NCI-H524 (cell line): ENCODE measurements at regions not wholly inside any gene's neighbourhood (a gene's known extent, or its start where the extent isn't known, plus 50 kb on each side); places are given as distances from the start of the nearest gene placed in this dataset.
"Not testable (repeated sequence)": the region's sequence is repeated elsewhere in the genome, so short reads cannot be mapped to it uniquely, and the experiment has no call there.

ENCODE experiments used
- DNase-seq, 2 experiments: peaks; one replicate each; lab custom pipeline; 2025; lab: John Stamatoyannopoulos, UW

DNA sequence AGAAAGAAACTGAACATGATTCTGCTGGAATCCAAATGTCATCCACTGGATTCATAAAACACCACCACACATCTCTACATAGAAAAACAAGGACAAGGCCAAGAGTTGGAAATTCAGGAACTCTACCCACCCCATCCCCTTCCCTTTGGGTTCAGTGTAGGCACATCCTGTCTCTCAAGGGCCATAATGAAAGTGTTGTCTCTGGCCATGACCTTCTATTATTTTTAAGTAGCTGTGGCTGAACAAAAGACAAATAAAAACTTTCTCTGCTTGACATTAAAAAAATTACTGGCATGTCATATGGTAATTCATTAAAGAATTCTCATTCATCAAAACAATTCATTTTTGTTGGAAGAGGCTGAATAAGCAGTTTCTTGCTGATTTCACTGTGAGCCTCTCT lies 54.9 kb upstream of the ZBTB18 start:
- no peak for DNase-seq

- DNase-seq, result no peak
These were observed 59.4 kb upstream of the ZBTB18 start for GRCh38 chr1:243991650-243992049.

GRCh38 chr1:243984788-243985187 lies 66.3 kb upstream of the ZBTB18 start:
- DNase-seq, result no peak

GRCh38 chr1:243982447-243983018 lies 68.5 kb upstream of the ZBTB18 start:
- DNase-seq, result no peak

- no peak for DNase-seq
These were observed 70.6 kb upstream of the ZBTB18 start for GRCh38 chr1:243980471-243980870.

DNA sequence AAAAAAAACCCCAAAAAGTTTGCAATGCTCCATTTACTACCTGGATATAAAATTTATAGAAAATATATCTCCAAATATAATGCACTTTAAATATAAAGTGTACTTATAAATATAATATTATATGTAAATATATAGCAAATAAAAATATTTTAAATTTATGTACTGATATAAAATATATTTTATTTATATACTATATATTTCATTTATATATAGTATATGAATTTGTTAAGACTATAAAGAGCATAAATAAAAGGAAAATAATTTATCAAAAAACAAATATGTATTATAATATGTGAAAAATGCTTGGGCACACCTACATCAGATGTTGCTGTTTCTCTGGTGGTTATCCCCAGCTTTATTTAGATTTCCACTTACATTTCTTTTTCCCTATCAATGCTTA lies 71.0 kb upstream of the ZBTB18 start:
- DNase-seq, result no peak

DNA sequence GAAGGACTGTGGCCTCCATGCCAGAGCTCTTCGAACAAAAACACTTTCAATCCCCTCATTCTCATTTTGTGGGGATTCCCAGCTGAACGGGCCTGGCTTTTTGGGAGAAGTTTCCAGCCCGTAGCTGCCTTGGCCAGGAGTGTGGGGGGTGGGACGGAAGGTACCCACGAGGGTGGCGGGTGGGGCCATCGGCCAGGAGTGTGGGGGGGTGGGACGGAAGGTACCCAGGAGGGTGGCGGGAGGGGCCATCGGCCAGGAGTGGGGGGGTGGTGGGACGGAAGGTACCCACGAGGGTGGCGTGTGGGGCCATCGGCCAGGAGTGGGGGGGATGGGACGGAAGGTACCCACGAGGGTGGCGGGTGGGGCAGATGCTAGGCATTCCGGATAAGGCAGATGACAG lies 71.7 kb upstream of the ZBTB18 start:
- no peak for DNase-seq

GRCh38 chr1:243977094-243977493 lies 74.0 kb upstream of the ZBTB18 start:
- no peak for DNase-seq

DNA sequence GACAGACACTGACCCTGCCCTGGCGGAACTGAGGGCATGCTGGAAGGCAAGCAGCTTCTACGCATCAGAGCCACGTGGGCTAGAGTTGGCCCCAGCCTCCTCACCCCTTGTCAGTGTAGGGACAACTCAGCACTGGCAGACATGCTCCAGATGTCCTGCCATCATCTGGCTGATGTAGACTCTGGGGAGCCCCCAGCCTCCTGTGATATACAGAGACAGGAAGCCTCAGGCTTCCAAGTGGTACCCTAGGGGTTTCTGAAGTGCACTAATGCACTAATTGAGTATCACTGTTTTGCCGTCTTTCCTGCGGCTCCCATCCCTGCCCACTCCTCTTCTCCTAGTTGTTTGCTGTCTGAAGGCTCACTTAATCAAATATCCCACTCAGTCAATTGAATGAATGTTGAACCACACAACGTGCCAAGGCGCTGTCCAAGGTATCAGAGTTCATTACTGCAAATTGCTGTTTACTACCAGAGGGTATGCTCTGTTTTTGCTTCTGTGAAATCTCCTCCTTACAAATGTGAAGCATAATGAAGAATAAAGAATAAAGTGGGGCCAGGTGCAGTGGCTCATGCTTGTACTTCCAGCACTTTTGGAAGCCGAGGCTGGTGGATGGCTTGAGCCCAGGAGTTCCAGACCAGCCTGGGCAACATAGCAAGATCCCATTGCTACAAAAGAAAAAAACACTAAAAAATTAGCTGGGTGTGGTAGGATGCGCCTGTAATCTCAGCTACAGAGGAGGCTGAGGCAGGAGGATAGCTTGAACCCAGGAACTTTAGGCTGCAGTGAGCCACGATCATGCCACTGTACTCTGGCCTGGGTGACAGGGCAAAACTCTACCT lies 76.4 kb upstream of the ZBTB18 start:
- DNase-seq, result peak; percentile 4 to 52

DNA sequence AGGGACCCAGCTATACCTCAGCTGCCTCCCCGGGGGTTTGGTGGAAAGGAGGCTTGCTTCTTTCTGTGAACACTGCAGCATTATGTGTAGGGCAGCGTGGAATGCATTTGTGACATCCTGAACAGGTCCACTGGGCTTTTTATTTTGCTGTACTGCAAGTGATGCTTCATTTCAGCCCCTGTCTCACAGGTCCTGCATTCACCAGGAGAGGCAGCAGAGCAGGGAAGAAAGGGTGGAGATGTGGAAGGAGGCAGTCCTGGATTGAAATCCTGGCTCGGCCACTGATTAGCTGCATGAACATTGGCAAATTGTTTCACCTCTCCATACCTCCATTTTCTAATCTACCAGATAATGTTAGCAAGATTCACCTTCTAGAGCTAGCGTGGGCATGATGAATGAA lies 77.9 kb upstream of the ZBTB18 start:
- DNase-seq, result no peak

- DNase-seq, result no peak
These were observed 81.0 kb upstream of the ZBTB18 start for GRCh38 chr1:243970077-243970476.

DNA sequence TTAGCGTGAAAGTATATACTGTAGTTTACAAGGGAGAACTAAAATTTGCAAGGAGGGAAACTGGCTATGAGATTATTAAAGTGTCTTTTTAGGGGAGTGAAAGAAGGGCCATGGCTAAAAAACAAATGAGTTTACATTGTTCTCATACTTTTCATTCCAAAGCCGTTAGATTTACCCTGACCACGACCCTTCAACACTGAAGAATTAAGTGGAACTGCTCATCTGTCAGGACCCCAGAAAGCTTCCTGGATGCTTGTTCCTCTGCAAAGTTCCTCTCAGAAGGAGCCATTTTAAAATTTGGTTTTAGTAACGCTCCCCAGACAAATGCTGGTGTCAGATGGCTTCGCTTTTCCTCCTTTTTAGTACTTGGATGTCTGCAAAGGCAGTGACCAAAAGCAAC lies 82.7 kb upstream of the ZBTB18 start:
- DNase-seq, result no peak

DNA sequence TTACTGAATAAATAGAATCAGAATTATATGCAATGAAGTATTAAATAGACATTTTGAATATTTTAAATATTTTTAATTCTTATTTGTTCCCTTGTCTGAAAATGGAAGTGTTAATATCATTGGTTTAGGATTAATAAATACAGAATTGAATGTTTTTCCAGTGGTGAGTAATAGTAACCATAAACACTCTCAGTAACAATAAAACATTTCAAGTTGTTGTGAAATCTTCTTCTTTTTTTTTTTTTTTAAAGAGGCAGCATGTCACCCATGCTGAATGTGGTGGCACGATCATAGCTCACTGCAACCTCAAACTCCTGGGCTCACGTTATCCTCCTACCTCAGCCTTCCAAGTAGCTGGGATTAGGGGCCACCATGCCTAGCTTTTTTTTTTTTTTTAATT lies 86.2 kb upstream of the ZBTB18 start:
- DNase-seq, result no peak

GRCh38 chr1:243963571-243963970 lies 87.5 kb upstream of the ZBTB18 start:
- DNase-seq, result no peak

- DNase-seq, result no peak
These were observed 88.5 kb upstream of the ZBTB18 start for GRCh38 chr1:243962541-243962940.

GRCh38 chr1:243959998-243960397 lies 91.1 kb upstream of the ZBTB18 start:
- DNase-seq, result peak; percentile 41 to 89

GRCh38 chr1:243957141-243957540 lies 93.9 kb upstream of the ZBTB18 start:
- DNase-seq, result no peak

DNA sequence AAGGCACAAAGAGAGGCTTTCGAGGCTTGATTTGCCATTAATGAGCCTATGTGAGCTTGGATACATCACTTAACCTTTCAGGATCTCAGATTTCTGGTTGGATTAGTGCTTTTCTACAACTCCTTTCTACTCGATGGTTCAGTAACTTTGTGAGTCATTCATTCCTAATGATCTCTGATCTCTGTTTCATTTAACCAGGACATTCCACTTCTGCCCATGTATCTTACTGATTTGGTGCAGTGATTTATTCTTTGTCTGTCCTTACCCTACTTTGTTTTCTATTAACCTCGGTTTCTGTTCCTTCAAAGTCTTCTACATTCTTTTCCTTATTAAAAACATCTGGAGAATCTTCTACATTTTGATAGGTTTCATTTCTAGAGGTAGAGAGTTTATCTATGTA lies 94.6 kb upstream of the ZBTB18 start:
- no peak for DNase-seq

DNA sequence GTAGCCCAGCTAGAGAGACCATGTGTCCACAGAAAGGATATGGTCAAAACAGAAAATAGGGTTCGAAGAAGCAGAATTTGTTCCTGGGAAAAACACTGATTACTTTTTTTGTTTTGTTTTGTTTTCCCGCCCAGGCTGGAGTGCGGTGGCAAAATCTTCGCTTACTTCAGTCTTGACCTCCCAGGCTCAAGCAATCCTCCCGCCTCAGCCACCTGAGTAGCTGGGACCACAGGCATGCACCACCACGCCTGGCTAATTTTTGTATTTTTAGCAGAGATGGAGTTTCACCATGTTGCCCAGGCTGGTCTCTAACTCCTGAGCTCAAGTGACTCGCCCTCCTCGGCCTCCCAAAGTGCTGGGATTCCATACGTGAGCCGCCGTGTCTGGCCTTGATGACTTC lies 99.9 kb upstream of the ZBTB18 start:
- not testable (repeated sequence) for DNase-seq

DNA sequence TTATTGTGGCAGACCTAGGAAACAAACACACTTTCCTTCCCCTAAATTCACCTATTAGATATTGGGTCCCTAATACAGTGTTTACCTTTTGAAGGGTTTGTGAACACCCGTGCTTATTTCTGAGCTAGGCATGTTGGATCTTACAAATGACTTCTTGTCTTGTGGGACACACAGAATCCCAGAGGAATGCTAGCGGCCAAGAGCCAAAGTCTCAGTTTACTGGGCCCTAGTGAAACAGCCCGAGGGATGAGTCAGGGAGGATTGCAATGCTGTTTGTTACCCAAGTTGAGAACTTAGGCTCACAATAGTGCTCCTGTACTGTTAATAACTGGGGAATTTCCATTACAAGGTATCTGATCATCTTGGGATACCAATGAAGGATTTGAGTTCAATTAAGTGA lies 100.1 kb upstream of the AKT3 start:
- no peak for DNase-seq

GRCh38 chr1:243946946-243947345 lies 96.9 kb upstream of the AKT3 start:
- DNase-seq, result peak in 1 of 2 experiments; percentile 39

GRCh38 chr1:243946253-243946652 lies 96.2 kb upstream of the AKT3 start:
- no peak for DNase-seq

DNA sequence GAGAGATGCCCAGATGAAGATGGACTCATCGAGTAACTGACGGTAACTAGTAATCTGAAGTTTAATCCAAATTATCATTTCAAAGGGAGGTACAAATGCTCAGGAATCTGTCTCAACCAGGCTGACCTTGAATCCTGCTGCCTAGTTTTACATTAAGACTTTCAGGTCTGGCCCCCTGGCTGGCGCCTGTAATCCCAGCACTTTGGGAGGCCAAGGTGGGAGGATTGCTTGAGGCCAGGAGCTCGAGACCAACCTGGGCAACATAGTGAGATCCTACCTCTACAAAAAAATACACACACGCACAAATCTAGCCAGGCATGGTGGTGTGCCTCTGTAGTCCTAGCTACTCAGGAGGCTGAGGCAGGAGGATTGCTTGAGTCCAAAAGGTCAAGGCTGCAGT lies 95.7 kb upstream of the AKT3 start:
- no peak for DNase-seq
